Natural killer cell (primary cell): ENCODE measurements at regions not wholly inside any gene's neighbourhood (a gene's known extent, or its start where the extent isn't known, plus 50 kb on each side); places are given as distances from the start of the nearest gene placed in this dataset.

Experiments
- ATAC-seq, 3 donors: fragments of 150-1000 bp in 2 of 3; fragments of 200-7000 bp in 1 of 3; cut with Tn5 transposase; 1 replicate in 1 of 3; 2 replicates in 2 of 3; pipeline ENCODE4 v1.10.0; 2021; ENCODE audit warnings: mild to moderate bottlenecking in 2 of 3, moderate library complexity in 2 of 3
- DNase-seq, 2 donors: peaks; one replicate each; pipeline versions ENCODE4 v3.0.0 to v3.0.0-alpha.2; 2013 to 2021; ENCODE audit warnings: mixed read lengths in 1 of 2
- H3K27ac ChIP-seq: one replicate; pipeline ENCODE4 v1.5.1; 2013; ENCODE audit warnings: mild to moderate bottlenecking, low read length
- H3K27me3 ChIP-seq: one replicate; pipeline ENCODE4 v1.6.1; 2013; ENCODE audit warnings: low read length; ENCODE audit not compliant: control insufficient read depth, insufficient read depth
- H3K36me3 ChIP-seq: one replicate; pipeline ENCODE4 v1.6.1; 2013; ENCODE audit warnings: low read length; ENCODE audit not compliant: control insufficient read depth, insufficient read depth
- H3K4me1 ChIP-seq: one replicate; pipeline ENCODE4 v1.6.1; 2013; ENCODE audit warnings: low read length; ENCODE audit not compliant: control insufficient read depth, insufficient read depth
- H3K4me3 ChIP-seq: one replicate; pipeline ENCODE4 v1.5.1; 2013; ENCODE audit warnings: low read length
- H3K9me3 ChIP-seq: one replicate; pipeline ENCODE4 v1.6.1; 2013; ENCODE audit warnings: low read length; ENCODE audit not compliant: control insufficient read depth, insufficient read depth
- H3K27ac Mint-ChIP-seq, 2 donors: one replicate each; pipeline ENCODE4 v1.8.0; 2022; ENCODE audit warnings: mild to moderate bottlenecking in 2 of 2, mixed read lengths in 2 of 2, moderate library complexity in 1 of 2
- H3K27me3 Mint-ChIP-seq, 2 donors: one replicate each; pipeline ENCODE4 v1.8.0; 2022; ENCODE audit warnings: low read depth in 2 of 2, mixed read lengths in 2 of 2
- H3K36me3 Mint-ChIP-seq: one replicate; pipeline ENCODE4 v1.8.0; 2022; ENCODE audit warnings: mixed read lengths
- H3K4me1 Mint-ChIP-seq, 2 donors: one replicate each; pipeline ENCODE4 v1.8.0; 2022; ENCODE audit warnings: mixed read lengths in 2 of 2
- H3K4me3 Mint-ChIP-seq: one replicate; pipeline ENCODE4 v1.8.0; 2022; ENCODE audit warnings: mild to moderate bottlenecking, moderate library complexity, mixed read lengths
- H3K9me3 Mint-ChIP-seq, 2 donors: one replicate each; pipeline ENCODE4 v1.8.0; 2022; ENCODE audit warnings: mixed read lengths in 2 of 2
- WGBS: methylation state at CpG from one replicate; pipeline ENCODE4 v1.1.7; 2013; ENCODE audit warnings: missing lambda C conversion rate; ENCODE audit not compliant: insufficient coverage; 5-methylcytosine and 5-hydroxymethylcytosine counted together
- intact Hi-C: fragments of 100-400 bp; cut with micrococcal nuclease; formaldehyde crosslinking; loops from one replicate; pipeline ENCODE4 v1.14.2; 2022
- TF ChIP-seq, protein P1 (sequence below): fragments of 200-600 bp; IDR thresholded peaks from one replicate; pipeline ENCODE4 v1.8.0; 2022; ENCODE audit warnings: antibody characterized with exemption

DNA sequence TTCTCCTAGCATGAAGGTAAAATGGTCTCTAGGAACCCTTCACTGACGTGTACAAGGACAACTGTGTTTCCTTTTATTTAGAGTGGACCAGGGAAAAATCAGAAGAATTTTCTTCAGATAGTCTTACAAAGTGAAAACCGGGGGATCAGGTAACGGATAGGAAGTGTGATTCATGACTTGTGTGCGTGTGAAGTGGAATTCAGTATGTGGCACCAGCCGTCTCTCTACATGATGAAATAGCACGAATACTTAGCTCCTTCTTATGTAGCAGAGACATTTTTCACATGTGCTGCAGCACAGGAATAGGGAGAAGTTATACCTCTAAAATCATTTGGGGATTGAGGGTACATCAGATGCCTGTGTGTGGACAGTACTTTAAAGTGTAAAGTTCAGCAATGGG lies 159.2 kb downstream of the MEX3B start:
- H3K9me3 ChIP-seq: no peaks in the 10 kb centered on the region
- intact Hi-C loops: no loop called here
- Mint-ChIP-seq H3K4me3 (no peak overlapping the region), H3K27ac (no peak overlapping the region), H3K36me3 (no peaks in the 10 kb centered on the region), H3K27me3 (peaks cover 0 to 13% of the 10 kb centered on the region in 2 donors), H3K9me3 (no peaks in the 10 kb centered on the region), H3K4me1 (no peaks in the 10 kb centered on the region)
- no peak overlapping the region for H3K27ac ChIP-seq
- no peaks in the 10 kb centered on the region for H3K4me1 ChIP-seq
- no peaks in the 10 kb centered on the region for H3K36me3 ChIP-seq
- no peak overlapping the region for H3K4me3 ChIP-seq
- DNase-seq (no peak), ATAC-seq (no peak)
- no peaks in the 10 kb centered on the region for H3K27me3 ChIP-seq
- TF ChIP-seq, protein P1, sequence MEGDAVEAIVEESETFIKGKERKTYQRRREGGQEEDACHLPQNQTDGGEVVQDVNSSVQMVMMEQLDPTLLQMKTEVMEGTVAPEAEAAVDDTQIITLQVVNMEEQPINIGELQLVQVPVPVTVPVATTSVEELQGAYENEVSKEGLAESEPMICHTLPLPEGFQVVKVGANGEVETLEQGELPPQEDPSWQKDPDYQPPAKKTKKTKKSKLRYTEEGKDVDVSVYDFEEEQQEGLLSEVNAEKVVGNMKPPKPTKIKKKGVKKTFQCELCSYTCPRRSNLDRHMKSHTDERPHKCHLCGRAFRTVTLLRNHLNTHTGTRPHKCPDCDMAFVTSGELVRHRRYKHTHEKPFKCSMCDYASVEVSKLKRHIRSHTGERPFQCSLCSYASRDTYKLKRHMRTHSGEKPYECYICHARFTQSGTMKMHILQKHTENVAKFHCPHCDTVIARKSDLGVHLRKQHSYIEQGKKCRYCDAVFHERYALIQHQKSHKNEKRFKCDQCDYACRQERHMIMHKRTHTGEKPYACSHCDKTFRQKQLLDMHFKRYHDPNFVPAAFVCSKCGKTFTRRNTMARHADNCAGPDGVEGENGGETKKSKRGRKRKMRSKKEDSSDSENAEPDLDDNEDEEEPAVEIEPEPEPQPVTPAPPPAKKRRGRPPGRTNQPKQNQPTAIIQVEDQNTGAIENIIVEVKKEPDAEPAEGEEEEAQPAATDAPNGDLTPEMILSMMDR: no peak
- 94% methylated on average over 6 of the region's 6 CpGs for WGBS

GRCh38 chr15:81886080-81886479 lies 159.7 kb downstream of the MEX3B start:
- DNase-seq: no peak
- no peaks in the 10 kb centered on the region for H3K36me3 Mint-ChIP-seq
- H3K27me3 ChIP-seq: no peaks in the 10 kb centered on the region
- no peak overlapping the region for H3K27ac ChIP-seq
- TF ChIP-seq, protein P1: no peak
- H3K4me1 ChIP-seq: no peaks in the 10 kb centered on the region
- no peaks in the 10 kb centered on the region for H3K9me3 ChIP-seq
- no peaks in the 10 kb centered on the region for H3K4me1 Mint-ChIP-seq
- ATAC-seq: no peak
- no peak overlapping the region for H3K4me3 Mint-ChIP-seq
- peaks cover 1 to 13% of the 10 kb centered on the region in 2 donors for H3K27me3 Mint-ChIP-seq
- no peaks in the 10 kb centered on the region for H3K9me3 Mint-ChIP-seq
- no peak overlapping the region for H3K4me3 ChIP-seq
- 91% methylated on average over 2 of the region's 2 CpGs for WGBS
- intact Hi-C loops: no loop called here
- H3K36me3 ChIP-seq: no peaks in the 10 kb centered on the region
- no peak overlapping the region for H3K27ac Mint-ChIP-seq

GRCh38 chr15:81885135-81885534 lies 160.7 kb downstream of the MEX3B start:
- Mint-ChIP-seq H3K36me3 (no peaks in the 10 kb centered on the region), H3K27ac (no peak overlapping the region), H3K27me3 (peaks cover 3 to 13% of the 10 kb centered on the region in 2 donors), H3K4me1 (no peaks in the 10 kb centered on the region), H3K9me3 (no peaks in the 10 kb centered on the region), H3K4me3 (no peak overlapping the region)
- intact Hi-C loops: no loop called here
- DNase-seq (no peak), ATAC-seq (no peak)
- H3K27ac ChIP-seq: no peak overlapping the region
- no peaks in the 10 kb centered on the region for H3K27me3 ChIP-seq
- H3K36me3 ChIP-seq: no peaks in the 10 kb centered on the region
- no peaks in the 10 kb centered on the region for H3K4me1 ChIP-seq
- TF ChIP-seq, protein P1: no peak
- WGBS: 93% methylated on average over 2 of the region's 2 CpGs
- no peak overlapping the region for H3K4me3 ChIP-seq
- H3K9me3 ChIP-seq: no peaks in the 10 kb centered on the region

- 62% methylated on average over 4 of the region's 5 CpGs for WGBS
- Histone ChIP-seq H3K36me3 (no peaks in the 10 kb centered on the region), H3K4me3 (no peak overlapping the region), H3K4me1 (no peaks in the 10 kb centered on the region), H3K9me3 (no peaks in the 10 kb centered on the region), H3K27me3 (no peaks in the 10 kb centered on the region), H3K27ac (no peak overlapping the region)
- DNase-seq: no peak
- ATAC-seq: no peak
- TF ChIP-seq, protein P1: no peak
- Mint-ChIP-seq H3K9me3 (peaks cover 0 to 2% of the 10 kb centered on the region in 2 donors), H3K27me3 (peaks cover 3 to 5% of the 10 kb centered on the region in 2 donors), H3K4me3 (no peak overlapping the region), H3K4me1 (no peaks in the 10 kb centered on the region), H3K27ac (no peak overlapping the region), H3K36me3 (no peaks in the 10 kb centered on the region)
- intact Hi-C loops: no loop called here
Observed at GRCh38 chr15:81882504-81882903, 163.3 kb downstream of the MEX3B start.
